NCI-H69 (cell line): ENCODE measurements at regions not wholly inside any gene's neighbourhood (a gene's known extent, or its start where the extent isn't known, plus 50 kb on each side); places are given as distances from the start of the nearest gene placed in this dataset.

Experiments
- DNase-seq: peaks from one replicate; lab custom pipeline; 2025; lab: John Stamatoyannopoulos, UW

DNA sequence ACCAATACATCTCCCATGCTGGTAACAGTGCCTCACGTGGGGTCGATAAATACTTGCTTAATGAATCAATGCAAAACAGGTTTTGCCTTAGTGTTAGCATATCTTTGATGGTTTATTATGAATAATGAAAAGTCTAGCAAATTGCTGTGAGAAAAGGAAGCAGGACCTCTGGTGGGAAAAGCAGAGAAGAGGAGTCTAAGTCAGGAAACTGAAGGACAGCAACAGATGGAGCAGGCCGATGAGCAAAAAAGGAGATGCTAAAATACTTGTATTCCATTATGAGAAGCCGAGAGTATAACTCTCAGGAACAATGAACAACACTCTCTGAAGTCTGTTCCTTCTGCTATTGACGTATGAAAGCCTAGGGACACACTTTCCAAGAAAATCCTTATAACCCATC, 555.2 kb upstream of the KLHL29 start:
- no peak for DNase-seq

DNA sequence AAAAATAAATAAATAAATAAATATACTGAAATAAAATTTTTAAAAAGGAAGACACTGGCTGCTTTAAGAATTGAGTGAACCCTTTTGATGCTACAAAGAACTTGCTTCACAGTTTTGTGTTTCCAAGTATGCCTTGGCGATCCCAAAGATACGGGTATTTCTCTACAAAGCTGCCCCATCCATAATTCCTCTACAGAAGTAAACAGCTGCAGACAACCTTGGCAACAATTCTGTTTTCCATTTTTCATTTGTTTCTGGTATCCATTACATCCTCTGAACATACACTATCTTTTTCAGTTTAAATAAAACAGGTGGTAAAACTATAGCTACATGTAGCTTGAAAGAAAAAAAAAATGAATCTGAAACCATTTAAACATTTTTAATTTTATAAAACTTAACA, 552.8 kb upstream of the KLHL29 start:
- no peak for DNase-seq

DNA sequence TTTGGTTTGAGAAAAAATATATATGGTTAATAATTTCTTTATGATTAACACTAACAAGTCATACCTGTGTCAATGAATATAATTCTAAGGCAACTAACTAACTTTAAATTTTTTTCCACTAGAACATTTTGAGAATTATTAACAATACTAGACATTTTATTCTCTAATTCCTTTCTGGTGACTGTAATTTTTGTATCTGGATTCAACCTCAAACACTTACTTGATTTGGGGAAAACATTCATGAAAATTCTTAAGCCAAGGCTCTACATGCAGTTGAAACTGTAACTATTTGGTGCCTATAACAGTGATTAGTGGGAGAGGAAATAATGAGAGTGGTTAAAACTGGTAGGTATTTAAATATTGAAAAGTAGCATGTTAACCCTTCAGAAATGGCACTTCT, 546.5 kb upstream of the KLHL29 start:
- no peak for DNase-seq

DNA sequence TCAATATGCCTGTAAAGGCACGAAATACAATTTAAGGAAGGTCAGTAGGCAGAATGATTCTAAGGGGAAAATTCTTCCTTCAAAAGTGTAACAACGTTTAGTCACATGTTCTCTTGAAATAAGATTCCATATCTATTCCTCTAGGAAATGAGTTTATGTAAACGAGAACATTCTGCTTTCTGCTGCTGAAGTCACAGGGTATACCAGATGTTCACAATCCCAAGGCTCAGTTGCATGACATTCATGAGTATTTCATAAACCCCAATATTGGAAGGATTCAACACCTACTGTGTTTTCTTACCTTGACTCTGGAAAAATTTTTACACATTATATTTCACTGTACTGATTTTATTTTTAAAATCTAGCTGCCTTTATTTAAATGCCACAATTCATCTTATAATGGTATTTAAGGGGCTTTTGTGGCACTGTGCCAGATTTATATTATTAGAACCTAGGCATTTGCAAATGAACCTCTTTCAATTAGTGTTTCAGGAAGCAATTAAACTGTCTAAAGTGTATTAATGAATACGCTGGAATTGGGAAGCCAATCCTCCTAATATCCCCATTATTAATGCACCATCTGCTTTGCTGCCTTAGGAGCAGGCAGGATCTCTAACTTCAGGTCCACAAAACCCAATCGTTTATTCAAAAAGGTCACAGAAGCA, 542.6 kb upstream of the KLHL29 start:
- no peak for DNase-seq

DNA sequence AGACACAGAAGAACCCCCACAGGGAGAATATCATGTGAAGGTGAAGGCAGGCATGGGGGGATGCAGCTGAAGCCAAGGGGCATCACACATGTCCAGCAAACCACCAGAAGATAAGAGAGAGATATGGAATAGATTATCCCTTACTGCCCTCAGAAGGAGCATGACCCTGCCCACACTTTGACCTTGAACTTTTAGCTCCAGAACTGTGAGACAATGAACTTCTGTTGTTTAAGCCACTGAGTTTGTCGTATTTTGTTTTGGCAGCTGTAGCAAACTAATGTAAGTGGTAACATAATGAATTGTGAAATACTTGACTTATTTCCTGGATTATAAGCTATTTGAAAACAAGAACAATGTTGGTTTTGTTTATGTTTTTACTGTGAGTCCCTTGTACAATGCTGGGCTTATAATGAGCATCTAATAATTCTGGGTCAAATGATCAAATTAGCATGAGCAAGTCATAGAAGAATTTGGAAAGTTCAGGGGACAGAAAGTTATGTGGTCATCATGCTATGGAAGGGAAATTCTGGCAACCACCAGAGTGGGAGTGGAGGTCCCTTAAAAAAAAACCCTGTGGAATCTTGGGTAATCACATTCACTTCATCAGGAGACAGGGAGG, 541.0 kb upstream of the KLHL29 start:
- DNase-seq = no peak

DNA sequence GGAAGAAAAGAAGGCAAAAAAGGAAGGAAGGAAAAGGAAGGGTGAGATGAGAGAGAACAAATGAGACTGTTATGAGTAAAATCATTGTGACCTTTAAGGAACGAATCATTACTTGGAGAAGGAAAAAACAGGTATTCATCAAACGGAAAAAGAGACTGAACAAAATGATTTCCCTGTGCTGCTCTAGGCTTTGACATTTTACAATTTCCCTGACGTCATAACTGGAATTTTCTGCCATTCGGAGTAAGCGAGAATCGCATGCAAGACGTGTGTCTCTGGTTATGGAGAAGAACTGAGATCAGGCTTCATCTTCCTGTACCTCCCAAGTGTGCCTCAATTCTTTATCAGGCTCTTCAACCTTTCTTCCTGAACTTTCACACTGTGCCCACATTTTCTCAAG, 534.7 kb upstream of the KLHL29 start:
- no peak for DNase-seq

DNA sequence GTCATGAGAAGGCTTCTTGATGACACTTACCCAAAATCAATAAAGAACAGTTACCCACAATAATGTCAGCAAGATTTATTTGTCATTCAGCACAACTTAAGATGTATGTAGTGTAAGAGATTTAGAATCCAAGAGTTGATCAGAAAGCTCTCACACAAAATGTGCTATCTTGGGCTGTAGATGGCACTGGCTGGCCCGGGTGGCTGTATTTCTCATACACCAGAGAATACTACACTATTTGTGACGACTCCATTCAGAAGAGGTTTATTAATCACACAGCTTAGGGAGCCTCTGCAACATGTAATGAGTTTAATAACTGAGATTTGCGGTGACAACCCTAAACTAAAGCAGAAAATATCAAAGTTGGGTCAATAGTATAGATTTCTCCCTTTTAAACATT, 530.4 kb upstream of the KLHL29 start:
- DNase-seq = no peak

DNA sequence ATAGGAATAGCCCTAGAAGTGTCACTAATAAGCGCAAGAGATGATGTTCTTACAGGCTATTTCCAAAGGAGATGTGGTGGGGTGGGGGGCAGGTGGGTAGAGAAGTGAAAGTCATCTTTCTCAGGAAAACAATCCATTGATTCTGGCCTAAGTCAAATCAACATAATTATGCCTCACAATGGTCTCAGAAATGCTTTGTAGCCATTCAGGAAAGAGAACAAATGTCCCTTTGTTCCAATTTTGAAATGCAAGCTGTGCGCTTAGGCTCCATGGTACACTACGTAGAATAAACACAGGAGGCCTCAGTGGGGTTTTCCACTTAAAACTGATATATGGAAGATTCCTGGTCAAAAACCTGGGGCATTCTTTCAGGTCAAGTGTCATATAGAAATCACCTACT, 529.9 kb upstream of the KLHL29 start:
- DNase-seq = peak; percentile 1

DNA sequence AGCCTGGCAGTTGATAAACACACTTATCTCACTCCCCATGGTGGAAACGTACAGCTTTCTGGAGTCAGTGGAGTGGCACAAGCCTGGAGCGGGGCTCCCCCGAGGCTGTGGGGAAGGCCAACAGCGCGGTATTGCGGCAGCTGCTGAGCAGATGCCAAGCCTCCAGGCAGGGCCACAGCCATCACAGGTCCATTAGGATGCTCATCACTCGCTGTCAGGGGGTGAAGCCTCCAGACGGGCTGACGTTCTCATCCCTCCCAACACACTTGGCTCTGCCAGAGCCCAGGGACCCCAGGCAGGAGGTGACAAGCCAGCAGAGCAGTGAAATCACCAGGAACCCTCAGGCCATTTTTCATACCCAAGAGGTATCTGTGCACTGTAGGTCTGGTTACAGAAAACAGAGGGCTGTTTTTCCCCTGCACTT, 529.2 kb upstream of the KLHL29 start:
- DNase-seq = peak; percentile 22

DNA sequence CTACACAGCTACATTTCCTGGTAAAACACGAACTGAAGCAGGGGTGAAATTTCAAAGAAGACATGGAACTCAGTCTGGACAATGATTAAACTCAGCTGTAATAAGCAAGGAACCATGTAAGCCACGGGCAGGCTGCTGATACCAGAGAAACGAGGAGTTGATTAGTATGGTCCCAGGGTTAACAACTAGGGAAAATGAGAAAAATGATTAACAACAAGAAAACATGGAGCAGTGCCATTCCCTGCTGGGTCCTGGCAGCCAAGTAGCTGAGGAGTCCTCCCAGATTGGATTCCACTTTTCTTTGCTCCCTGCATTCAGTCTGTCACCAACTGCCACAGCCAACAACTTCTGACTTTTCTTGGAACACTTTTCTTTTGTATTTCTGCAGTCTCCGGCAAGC, 517.0 kb upstream of the KLHL29 start:
- DNase-seq = no peak

DNA sequence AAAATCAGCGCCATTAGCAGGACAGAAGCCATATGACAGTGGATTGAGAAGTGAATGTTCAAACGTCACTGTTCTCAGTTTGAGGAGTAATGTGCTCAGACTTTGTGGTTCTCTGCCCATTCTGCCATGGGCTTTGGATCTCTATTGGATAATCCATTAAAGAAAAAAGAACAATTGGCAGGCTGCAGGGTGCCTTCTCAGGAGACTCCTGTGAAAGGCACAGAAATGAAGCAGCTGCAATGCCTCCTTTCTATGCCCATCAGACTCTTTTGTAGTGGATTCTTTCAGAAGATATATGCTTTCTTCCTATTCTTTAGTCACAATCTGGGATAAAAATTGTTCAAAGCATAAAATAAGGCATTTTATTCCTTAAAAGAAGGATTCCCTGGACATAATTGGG, 506.9 kb upstream of the KLHL29 start:
- no peak for DNase-seq

DNA sequence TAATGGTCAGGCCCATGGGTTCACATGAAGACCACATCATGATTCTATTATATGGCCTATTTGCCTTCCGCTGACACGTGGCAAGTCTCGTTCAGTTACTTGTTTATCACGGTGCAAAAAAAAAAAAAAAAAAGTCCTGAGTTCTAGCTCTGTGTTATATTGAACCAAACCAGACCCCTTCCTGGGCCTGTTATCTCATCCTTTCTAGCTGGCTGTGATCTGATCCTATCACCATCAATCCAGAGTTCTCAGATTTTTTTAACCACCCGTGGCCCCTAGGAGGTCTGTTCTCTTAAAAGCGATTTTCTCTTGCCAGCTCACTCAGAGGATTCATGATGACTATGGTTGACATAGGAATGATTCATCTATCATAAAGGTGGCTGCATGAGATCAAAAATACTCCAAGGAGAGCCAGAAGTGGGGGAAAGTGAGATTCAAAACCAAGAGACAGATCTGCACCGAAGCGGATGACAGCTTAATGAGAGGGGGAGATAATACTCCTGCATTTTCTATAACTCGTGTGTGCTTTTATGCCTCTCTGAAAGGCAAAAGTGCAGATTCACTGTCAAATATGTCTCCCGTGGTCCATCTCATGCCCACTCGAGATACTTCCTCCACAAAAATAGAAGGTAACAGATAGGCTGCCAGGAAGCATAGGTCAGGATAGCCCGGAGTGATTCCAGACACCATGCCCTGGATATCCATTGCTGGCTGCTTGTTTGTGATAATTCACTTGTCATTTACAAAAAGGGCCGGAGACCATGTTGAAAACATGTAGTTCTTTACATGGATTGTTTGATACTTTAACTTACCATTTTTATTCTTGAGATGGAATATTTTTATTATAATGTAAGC, 505.7 kb upstream of the KLHL29 start:
- no peak for DNase-seq

DNA sequence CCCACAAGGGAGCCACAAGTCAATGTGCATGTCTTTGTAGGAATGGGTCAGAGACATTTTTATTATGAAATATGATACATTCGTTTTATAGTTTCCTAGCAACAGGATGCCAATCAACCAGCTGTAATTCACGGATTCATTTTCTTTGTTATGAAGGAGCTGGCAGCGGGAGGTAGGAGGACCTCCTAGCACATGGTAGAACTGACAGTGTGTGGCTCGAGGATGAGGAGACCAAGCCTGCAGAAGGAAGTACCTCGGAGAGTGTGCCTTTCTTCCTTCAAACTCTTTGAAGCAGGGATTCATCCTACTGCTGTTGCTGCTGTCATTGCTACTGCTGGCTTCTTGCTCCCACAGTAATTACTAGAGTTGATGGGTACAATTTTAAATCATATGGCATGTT, 504.8 kb upstream of the KLHL29 start:
- DNase-seq = peak; percentile 2

DNA sequence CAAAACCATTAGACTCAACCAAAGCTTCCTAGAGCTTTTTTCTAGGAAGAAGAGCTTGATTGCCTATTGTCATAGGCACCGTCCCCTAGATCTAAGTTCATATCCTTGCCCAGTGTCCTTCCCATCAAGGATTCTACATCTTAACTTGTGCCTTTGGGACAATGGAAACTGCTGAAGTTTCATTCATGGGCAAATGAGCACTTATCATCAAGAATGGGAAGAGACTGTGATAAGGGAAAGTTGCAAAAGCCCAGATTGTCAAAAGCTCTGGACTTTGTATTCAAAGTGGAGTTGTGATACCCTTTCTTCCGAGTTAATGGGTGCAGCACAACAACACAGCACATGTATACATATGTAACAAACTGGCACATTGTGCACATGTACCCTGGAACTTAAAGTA, 503.0 kb upstream of the KLHL29 start:
- no peak for DNase-seq

DNA sequence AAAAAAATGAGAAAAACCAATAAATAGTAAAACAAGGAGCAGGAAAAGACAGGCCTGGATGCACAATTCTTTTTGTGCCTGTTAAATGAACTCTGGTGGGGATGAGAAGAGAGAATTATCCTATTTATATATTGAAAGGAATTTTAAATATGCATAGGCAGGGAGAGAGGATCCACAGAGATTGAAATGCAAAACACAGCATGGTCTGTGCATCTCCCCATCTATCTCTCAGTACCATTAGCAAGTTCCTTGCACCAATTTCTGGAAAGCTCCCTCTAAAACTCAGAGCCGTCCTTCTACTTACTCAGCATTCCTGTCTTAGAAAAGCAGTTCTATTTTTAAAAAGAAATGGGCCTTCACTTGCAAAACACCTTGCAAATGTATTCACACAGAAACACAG, 502.3 kb upstream of the KLHL29 start:
- no peak for DNase-seq

DNA sequence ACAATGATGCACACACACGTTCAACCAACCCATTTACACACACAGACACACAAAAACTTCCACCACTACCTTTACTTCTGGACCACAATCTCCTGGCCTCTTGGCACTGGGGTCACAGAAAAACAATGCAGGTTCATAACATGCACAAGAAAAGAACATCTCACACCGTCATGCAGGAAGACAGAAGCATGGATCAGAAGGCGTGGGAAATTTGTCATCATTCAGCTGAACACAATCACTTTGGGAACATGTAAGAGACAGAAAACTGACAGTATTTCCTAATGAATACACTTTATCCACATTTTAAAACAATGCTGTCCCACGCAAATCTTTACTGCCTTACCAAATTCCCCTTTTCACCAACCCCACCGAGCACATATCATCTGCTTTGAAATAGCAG, 501.9 kb upstream of the KLHL29 start:
- DNase-seq = no peak

DNA sequence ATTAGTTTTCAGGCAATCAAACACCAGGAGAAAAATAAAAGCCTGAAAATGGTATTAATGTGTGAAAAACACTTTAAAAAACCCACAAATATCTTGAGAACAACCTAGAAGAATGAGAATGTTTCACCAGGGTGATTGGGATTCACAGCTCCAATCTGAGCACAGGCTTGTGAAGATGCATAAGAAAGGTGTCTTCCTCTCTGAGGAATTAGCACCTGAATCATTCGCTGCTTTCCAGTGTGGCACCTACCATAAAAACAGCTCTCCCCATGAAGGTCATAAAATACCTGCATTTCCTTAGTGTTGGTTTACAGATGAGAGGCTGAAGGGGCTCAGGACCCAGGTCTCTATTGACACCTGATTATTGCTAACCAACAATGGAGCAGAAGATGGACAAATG, 499.7 kb upstream of the KLHL29 start:
- no peak for DNase-seq

DNA sequence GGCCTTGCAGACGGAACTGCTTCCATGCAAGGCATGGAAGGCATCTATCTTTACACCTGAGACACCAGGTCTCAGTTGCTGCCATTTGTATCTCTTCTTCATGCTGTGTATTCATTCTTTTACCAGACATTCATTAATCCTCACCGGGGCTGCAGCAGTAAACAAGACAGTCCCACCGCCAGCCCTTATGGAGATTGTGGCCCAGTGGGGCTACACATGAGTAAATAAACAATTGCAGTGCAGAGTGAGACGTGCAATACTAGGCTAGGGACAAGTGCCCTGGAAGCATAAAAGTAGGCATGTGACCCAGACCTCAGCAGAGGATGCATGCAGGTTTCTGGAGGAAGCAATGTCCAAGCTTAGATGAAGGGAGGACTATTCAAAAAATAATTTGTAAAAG, 497.6 kb upstream of the KLHL29 start:
- no peak for DNase-seq

DNA sequence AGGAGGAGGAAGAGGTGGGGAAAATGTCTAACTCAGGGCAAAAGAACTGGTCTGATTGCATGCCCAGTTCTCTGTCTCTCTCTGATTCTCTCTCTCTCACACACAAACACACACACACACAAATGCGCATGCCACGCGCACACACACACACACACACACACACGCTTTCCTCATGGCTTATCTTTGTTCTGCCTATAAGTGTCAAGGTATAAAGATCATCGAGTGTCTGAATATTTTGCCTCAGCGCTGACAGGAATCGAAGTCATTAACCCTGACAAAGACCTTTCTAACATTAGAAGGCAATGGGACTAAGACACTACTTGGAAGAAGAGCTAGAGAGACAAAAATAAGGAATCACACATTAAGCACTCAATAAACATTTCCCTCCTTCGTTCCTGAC, 497.1 kb upstream of the KLHL29 start:
- no peak for DNase-seq

DNA sequence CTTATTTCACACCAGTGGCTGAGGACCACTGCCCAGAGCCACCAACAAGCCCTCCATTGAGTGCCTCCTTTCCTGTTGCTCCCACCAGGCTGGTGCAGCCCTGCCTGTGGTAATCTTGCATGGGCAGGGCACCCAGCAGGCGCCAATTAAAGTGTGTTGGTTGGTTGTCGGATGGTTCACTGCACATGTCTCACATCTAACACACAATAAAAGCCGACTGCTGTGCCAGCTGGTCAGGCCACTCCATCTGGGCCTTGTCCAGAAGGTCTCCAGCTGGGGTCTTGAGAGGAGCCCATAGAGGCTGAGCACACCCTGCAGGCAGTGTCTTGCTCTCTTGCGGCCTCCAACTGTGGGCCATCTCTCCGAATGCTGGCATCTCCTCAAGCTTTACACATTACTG, 494.8 kb upstream of the KLHL29 start:
- peak; percentile 86 for DNase-seq

DNA sequence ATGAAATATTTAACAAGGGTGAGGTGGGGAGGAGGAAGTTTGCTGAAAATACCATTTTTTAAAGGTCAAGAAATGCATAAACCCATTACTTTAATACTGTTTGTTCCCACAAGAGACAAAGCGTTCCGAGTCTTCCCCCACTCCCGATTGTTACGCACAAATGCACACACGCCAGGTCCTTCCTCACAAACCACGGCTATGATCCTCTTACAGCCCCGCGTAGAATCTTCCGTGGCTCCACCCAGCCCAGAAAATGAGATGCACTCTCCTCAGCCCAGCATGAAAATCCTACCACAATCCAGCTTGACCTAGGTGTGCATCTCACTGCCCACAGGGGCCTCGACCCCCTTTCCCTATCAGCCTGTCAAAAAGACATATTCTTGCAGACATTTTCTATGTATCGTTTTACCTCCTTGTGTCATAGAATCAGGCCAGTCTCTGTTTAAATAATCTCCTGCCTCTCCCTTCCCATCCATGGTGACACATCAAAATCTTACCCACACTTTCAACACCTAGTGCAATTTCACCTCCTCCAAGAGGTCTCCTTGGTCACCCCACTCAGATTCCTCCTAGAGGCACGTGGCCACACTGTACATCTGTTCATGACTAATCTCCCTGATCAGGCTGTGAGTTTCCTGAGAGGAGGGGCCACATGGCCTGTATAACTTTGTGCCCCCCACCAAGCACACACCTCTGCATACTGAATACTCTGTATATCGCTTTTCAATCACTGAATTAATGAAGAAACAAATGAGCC, 491.0 kb upstream of the KLHL29 start:
- DNase-seq = no peak

DNA sequence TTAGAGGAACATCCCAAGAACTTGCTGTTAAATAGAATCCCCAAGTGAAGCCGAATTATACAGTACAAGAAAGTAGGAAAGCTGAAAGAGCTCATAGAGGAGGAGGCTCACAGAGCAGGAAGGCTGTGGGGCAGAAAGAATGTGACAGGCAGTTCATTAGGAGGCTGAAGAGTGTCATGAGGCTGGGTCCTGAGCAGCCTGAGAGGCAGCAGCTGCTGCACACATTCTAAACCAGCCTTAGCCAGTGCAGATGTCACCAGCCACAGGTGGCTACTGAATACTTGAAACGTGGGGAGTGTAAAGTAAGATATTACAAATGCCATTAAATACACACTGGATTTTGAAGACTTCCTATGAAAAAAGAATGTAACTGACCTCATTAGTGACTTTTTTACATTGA, 490.2 kb upstream of the KLHL29 start:
- no peak for DNase-seq

DNA sequence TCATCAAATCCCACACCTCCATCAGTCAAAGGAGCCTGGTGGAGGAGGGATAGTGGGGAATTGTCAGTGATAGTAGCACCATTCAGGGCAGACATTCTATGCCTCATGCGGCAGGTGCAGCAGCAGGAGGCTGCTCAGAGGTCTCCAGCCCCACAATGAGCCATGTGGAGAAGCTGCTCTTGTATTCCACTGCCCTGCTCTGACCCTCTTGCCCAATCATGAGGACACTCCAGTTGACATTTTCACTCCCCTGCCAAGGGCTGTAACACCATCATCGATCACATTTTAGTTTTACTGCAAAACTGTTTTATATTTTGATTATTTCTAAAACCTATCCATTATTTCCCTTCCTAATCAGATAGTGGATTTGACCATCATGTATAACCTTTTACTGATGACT, 487.6 kb upstream of the KLHL29 start:
- DNase-seq = no peak
